ENCODE measurements at regions not wholly inside any gene's neighbourhood (a gene's known extent, or its start where the extent isn't known, plus 50 kb on each side); places are given as distances from the start of the nearest gene placed in this dataset.

GRCh38 chr2:234420408-234420807 lies 76.5 kb downstream of the ARL4C start:
- Histone ChIP-seq H3K9ac (no peak overlapping the region), H3K79me2 (no peaks in the 10 kb centered on the region), H3K4me3 (ENCODE audit: low read depth, low read length) (no peak overlapping the region), H3K4me1 (no peaks in the 10 kb centered on the region), H3K36me3 (ENCODE audit: control insufficient read depth, insufficient read depth, low read length) (no peaks in the 10 kb centered on the region), H2AFZ (no peak overlapping the region), H3K4me2 (ENCODE audit: low read length) (no peak overlapping the region), H3K27me3 (ENCODE audit: control insufficient read depth, insufficient read depth, low read length) (no peaks in the 10 kb centered on the region), H3K9me3 (ENCODE audit: control insufficient read depth, low read length) (no peaks in the 10 kb centered on the region), H3K27ac (no peak overlapping the region)
- no peak for TF ChIP-seq CTCF (IDR thresholded peaks at IDR 0.05)

GRCh38 chr2:234419726-234420125 lies 77.2 kb downstream of the ARL4C start:
- Histone ChIP-seq H3K79me2 (no peaks in the 10 kb centered on the region), H3K4me2 (ENCODE audit: low read length) (no peak overlapping the region), H3K4me1 (no peaks in the 10 kb centered on the region), H3K36me3 (ENCODE audit: control insufficient read depth, insufficient read depth, low read length) (no peaks in the 10 kb centered on the region), H3K4me3 (ENCODE audit: low read depth, low read length) (no peak overlapping the region), H2AFZ (no peak overlapping the region), H3K27me3 (ENCODE audit: control insufficient read depth, insufficient read depth, low read length) (no peaks in the 10 kb centered on the region), H3K27ac (no peak overlapping the region), H3K9ac (no peak overlapping the region), H3K9me3 (ENCODE audit: control insufficient read depth, low read length) (no peaks in the 10 kb centered on the region)
- no peak for TF ChIP-seq CTCF (IDR thresholded peaks at IDR 0.05)

GRCh38 chr2:234415706-234416105 lies 81.2 kb downstream of the ARL4C start:
- H3K4me1 ChIP-seq: no peaks in the 10 kb centered on the region
- no peak for TF ChIP-seq CTCF (IDR thresholded peaks at IDR 0.05)

DNA sequence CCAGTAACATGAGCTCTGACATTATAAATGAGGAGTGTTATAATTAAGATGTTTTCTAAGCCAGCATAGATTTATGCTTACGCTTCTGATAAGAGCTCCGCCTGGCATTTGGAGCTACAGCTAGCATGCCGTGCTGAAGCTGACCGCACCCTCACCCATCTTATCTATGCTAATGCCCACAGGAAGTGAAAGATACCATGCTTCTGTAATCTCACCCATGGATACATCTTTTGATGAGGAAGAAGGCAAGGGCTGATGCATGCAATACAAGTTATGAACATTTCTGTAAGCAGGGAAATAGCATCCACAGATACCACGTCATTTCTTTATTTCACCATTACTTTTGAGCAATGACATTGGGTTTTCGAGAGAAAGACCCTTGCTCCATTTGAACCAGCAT lies 82.3 kb downstream of the ARL4C start:
- H3K27me3 ChIP-seq (ENCODE audit: control insufficient read depth, insufficient read depth, low read length): no peaks in the 10 kb centered on the region
- H3K4me3 ChIP-seq (ENCODE audit: low read depth, low read length): no peak overlapping the region
- no peak overlapping the region for H2AFZ ChIP-seq
- H3K36me3 ChIP-seq (ENCODE audit: control insufficient read depth, insufficient read depth, low read length): no peaks in the 10 kb centered on the region
- H3K9me3 ChIP-seq (ENCODE audit: control insufficient read depth, low read length): no peaks in the 10 kb centered on the region
- no peak overlapping the region for H3K27ac ChIP-seq
- no peaks in the 10 kb centered on the region for H3K4me1 ChIP-seq
- no peak overlapping the region for H3K4me2 ChIP-seq (ENCODE audit: low read length)
- no peak for TF ChIP-seq CTCF (IDR thresholded peaks at IDR 0.05)
- H3K79me2 ChIP-seq: no peaks in the 10 kb centered on the region
- H3K9ac ChIP-seq: no peak overlapping the region

More at GRCh38 chr2:234415706-234416105, 81.2 kb downstream of the ARL4C start:
- Histone ChIP-seq H3K79me2 (no peaks in the 10 kb centered on the region), H3K9me3 (ENCODE audit: control insufficient read depth, low read length) (no peaks in the 10 kb centered on the region), H2AFZ (no peak overlapping the region), H3K27me3 (ENCODE audit: control insufficient read depth, insufficient read depth, low read length) (no peaks in the 10 kb centered on the region), H3K36me3 (ENCODE audit: control insufficient read depth, insufficient read depth, low read length) (no peaks in the 10 kb centered on the region), H3K27ac (no peak overlapping the region), H3K4me3 (ENCODE audit: low read depth, low read length) (no peak overlapping the region), H3K4me2 (ENCODE audit: low read length) (no peak overlapping the region), H3K9ac (no peak overlapping the region)

DNA sequence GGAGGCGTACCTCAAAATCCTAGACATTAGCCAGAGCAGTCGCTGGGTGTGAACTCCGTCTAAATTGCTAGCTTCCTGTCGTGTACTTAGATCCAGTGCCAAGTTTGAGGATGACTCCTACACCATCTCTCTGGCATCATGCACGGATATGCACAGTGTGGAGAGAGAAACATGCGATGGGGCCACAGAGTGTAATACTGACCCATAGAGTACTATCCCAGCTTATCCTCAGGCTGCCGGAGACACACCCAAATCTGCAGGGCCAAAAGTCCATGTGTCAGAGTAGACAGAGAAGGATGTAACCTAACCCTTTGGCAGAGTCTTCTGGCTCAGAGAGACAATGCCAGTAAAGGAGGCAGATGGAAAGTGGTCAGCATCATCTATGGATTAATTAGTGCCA lies 84.2 kb downstream of the ARL4C start:
- Histone ChIP-seq H3K27ac (no peak overlapping the region), H3K9ac (no peak overlapping the region), H2AFZ (no peak overlapping the region), H3K79me2 (no peaks in the 10 kb centered on the region), H3K4me2 (ENCODE audit: low read length) (no peak overlapping the region), H3K36me3 (ENCODE audit: control insufficient read depth, insufficient read depth, low read length) (no peaks in the 10 kb centered on the region), H3K4me3 (ENCODE audit: low read depth, low read length) (no peak overlapping the region), H3K9me3 (ENCODE audit: control insufficient read depth, low read length) (no peaks in the 10 kb centered on the region), H3K4me1 (no peaks in the 10 kb centered on the region), H3K27me3 (ENCODE audit: control insufficient read depth, insufficient read depth, low read length) (no peaks in the 10 kb centered on the region)
- no peak for TF ChIP-seq CTCF (IDR thresholded peaks at IDR 0.05)

Measured in parathyroid adenoma (tissue), 2 donors.